ENCODE measurements at regions not wholly inside any gene's neighbourhood (a gene's known extent, or its start where the extent isn't known, plus 50 kb on each side); places are given as distances from the start of the nearest gene placed in this dataset.

DNA sequence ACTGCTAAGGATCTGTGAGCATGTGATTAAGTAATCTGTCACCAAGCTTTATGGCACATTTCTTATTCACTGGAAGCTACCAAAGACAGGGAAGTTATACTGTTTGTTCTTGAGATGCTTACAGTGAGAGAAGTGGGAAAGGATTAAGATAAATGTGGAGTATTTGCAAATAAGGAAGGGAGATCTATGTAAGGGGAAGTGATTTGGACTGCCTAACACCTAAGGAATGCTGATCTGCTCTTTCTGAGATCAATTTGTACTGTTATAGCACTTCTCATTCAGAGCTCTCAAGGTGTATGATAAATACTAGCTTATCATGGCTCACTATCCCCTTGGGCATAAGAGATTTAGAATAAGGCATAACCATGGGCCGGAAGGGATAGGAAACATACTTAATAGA is 80.0 kb upstream of the NTRK2 start:
- TF ChIP-seq POLR2A (IDR thresholded peaks at IDR 0.05) = no peak
- no peak for TF ChIP-seq POLR2AphosphoS5 (IDR thresholded peaks at IDR 0.05)
- TF ChIP-seq EP300 (IDR thresholded peaks at IDR 0.05) = no peak
- TF ChIP-seq, protein P1, sequence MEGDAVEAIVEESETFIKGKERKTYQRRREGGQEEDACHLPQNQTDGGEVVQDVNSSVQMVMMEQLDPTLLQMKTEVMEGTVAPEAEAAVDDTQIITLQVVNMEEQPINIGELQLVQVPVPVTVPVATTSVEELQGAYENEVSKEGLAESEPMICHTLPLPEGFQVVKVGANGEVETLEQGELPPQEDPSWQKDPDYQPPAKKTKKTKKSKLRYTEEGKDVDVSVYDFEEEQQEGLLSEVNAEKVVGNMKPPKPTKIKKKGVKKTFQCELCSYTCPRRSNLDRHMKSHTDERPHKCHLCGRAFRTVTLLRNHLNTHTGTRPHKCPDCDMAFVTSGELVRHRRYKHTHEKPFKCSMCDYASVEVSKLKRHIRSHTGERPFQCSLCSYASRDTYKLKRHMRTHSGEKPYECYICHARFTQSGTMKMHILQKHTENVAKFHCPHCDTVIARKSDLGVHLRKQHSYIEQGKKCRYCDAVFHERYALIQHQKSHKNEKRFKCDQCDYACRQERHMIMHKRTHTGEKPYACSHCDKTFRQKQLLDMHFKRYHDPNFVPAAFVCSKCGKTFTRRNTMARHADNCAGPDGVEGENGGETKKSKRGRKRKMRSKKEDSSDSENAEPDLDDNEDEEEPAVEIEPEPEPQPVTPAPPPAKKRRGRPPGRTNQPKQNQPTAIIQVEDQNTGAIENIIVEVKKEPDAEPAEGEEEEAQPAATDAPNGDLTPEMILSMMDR (IDR thresholded peaks at IDR 0.05) = no peak

DNA sequence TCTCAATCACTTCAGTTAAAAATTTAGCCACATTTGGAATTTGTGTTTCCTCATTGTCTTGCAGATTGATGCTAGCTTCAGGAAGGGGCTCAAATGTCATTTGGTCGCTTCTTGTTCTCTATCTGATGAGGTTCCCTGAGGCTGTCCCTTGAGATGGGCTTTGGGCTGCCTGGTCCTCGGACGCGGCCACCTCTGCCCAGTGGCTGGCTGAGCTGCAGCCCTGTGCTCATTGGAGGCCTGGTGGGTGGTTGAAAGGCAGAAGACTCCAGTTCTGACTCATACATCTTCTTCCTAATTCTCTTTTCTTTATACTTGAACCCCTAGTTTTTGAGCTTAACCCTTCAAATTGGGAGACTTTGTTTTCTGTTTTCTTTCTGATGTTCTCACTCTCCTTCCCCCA is 78.8 kb upstream of the NTRK2 start:
- Histone ChIP-seq H3K36me3 (no peaks in the 10 kb centered on the region), H3K4me3 (no peak overlapping the region), H3K9me3 (no peaks in the 10 kb centered on the region), H3K27me3 (no peaks in the 10 kb centered on the region), H3K4me1 (no peaks in the 10 kb centered on the region), H3K27ac (no peak overlapping the region)
- no peak for TF ChIP-seq EP300 (IDR thresholded peaks at IDR 0.05)
- TF ChIP-seq POLR2AphosphoS5 (IDR thresholded peaks at IDR 0.05) = no peak
- TF ChIP-seq, protein P1 (IDR thresholded peaks at IDR 0.05) = no peak
- TF ChIP-seq POLR2A (IDR thresholded peaks at IDR 0.05) = no peak
- WGBS = 89% methylated on average over 4 of the region's 4 CpGs
- no peak for DNase-seq (ENCODE audit: low spot score in 2 of 2)

More for the DNA sequence above, 80.0 kb upstream of the NTRK2 start:
- no peak overlapping the region for H3K27ac ChIP-seq
- no peaks in the 10 kb centered on the region for H3K36me3 ChIP-seq
- no peaks in the 10 kb centered on the region for H3K9me3 ChIP-seq
- no peak overlapping the region for H3K4me3 ChIP-seq
- no peaks in the 10 kb centered on the region for H3K4me1 ChIP-seq
- 73% methylated on average over 1 of the region's 1 CpG for WGBS
- no peak for DNase-seq (ENCODE audit: low spot score in 2 of 2)
- H3K27me3 ChIP-seq = no peaks in the 10 kb centered on the region

DNA sequence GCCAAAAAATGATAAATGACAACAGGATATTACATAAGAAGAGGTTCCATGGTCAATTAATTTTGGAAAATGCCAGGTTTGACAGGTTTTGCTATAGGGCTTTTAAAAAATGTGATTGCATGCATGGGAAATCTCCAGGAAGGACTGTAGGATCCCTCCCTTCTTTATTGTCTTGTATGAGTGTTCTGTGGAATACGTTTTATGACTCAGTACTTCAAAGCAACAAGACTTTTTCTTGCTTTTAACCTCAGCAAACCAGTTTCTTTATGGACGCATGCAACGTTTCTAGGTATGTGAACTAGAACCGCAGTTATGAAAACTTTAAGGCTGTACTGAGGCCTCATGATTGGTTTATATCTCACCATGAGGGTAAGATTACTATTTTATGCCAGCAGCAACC is 76.6 kb upstream of the NTRK2 start:
- Histone ChIP-seq H3K36me3 (no peaks in the 10 kb centered on the region), H3K27me3 (no peaks in the 10 kb centered on the region), H3K4me3 (no peak overlapping the region), H3K4me1 (no peaks in the 10 kb centered on the region), H3K9me3 (no peaks in the 10 kb centered on the region), H3K27ac (no peak overlapping the region)
- DNase-seq (ENCODE audit: low spot score in 2 of 2) = no peak
- WGBS = 60% methylated on average over 4 of the region's 4 CpGs
- no peak for TF ChIP-seq POLR2AphosphoS5 (IDR thresholded peaks at IDR 0.05)
- no peak for TF ChIP-seq EP300 (IDR thresholded peaks at IDR 0.05)
- TF ChIP-seq POLR2A (IDR thresholded peaks at IDR 0.05) = no peak
- TF ChIP-seq, protein P1 (IDR thresholded peaks at IDR 0.05) = no peak

GRCh38 chr9:84593352-84593751 is 76.2 kb upstream of the NTRK2 start:
- H3K9me3 ChIP-seq = no peaks in the 10 kb centered on the region
- no peaks in the 10 kb centered on the region for H3K36me3 ChIP-seq
- no peaks in the 10 kb centered on the region for H3K27me3 ChIP-seq
- DNase-seq (ENCODE audit: low spot score in 2 of 2) = no peak
- WGBS = 67% methylated on average over 4 of the region's 4 CpGs
- TF ChIP-seq POLR2AphosphoS5 (IDR thresholded peaks at IDR 0.05) (no peak), POLR2A (IDR thresholded peaks at IDR 0.05) (no peak), EP300 (IDR thresholded peaks at IDR 0.05) (no peak)
- TF ChIP-seq, protein P1 (IDR thresholded peaks at IDR 0.05) = no peak
- H3K4me1 ChIP-seq = no peaks in the 10 kb centered on the region
- no peak overlapping the region for H3K4me3 ChIP-seq
- no peak overlapping the region for H3K27ac ChIP-seq

DNA sequence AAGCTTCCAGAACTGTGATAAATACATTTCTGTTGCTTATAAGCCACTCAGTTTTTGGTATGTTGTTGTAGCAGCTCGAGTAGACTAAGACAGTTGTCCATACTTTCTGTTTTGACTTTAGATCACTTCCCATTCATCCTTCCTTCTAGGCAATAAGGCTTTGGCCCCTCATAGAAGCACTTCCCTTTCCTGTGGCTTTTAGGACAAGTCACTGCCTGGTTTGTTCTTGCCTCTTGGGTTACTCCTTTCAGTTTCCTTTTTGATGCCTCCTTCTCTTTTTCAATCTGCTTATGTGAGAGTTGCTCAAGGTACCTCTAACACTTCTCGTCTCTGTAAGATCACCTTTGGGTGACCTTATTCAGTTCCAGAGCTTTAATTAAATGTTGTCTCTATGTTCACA is 72.4 kb upstream of the NTRK2 start:
- Histone ChIP-seq H3K9me3 (no peaks in the 10 kb centered on the region), H3K27ac (no peak overlapping the region), H3K4me1 (no peaks in the 10 kb centered on the region), H3K36me3 (no peaks in the 10 kb centered on the region), H3K4me3 (no peak overlapping the region), H3K27me3 (no peaks in the 10 kb centered on the region)
- no peak for DNase-seq (ENCODE audit: low spot score in 2 of 2)
- 63% methylated on average over 2 of the region's 2 CpGs for WGBS
- TF ChIP-seq POLR2AphosphoS5 (IDR thresholded peaks at IDR 0.05) (no peak), POLR2A (IDR thresholded peaks at IDR 0.05) (no peak), EP300 (IDR thresholded peaks at IDR 0.05) (no peak)
- TF ChIP-seq, protein P1 (IDR thresholded peaks at IDR 0.05) = no peak
